Activated T-helper 17 cell treated with anti-CD3 and anti-CD28 coated beads, Interleukin-2, amount 50 U/mL, for 72 hours (primary cell): ENCODE measurements at regions not wholly inside any gene's neighbourhood (a gene's known extent, or its start where the extent isn't known, plus 50 kb on each side); places are given as distances from the start of the nearest gene placed in this dataset.
"Not testable (repeated sequence)": the region's sequence is repeated elsewhere in the genome, so short reads cannot be mapped to it uniquely, and the experiment has no call there.

Source experiments
- ATAC-seq: fragments of 150-1000 bp; cut with Tn5 transposase; replicated peaks from 2 replicates; pipeline ENCODE4 v1.10.0; 2021; ENCODE audit warnings: mild to moderate bottlenecking, moderate library complexity
- H3K27ac Mint-ChIP-seq: one replicate; pipeline ENCODE4 v1.8.0; 2022; ENCODE audit warnings: mixed read lengths
- H3K27me3 Mint-ChIP-seq: one replicate; pipeline ENCODE4 v1.8.0; 2022; ENCODE audit warnings: mixed read lengths
- H3K36me3 Mint-ChIP-seq: one replicate; pipeline ENCODE4 v1.8.0; 2022; ENCODE audit warnings: low read depth, mild to moderate bottlenecking, mixed read lengths
- H3K4me1 Mint-ChIP-seq: one replicate; pipeline ENCODE4 v1.8.0; 2022; ENCODE audit warnings: mixed read lengths
- H3K4me3 Mint-ChIP-seq: one replicate; pipeline ENCODE4 v1.8.0; 2022; ENCODE audit warnings: mild to moderate bottlenecking, mixed read lengths
- H3K9me3 Mint-ChIP-seq: one replicate; pipeline ENCODE4 v1.8.0; 2022; ENCODE audit warnings: mixed read lengths

- ATAC-seq, H3K27ac Mint-ChIP-seq, H3K9me3 Mint-ChIP-seq, H3K36me3 Mint-ChIP-seq, H3K4me3 Mint-ChIP-seq, H3K4me1 Mint-ChIP-seq: not testable (repeated sequence)
- H3K27me3 Mint-ChIP-seq, result peaks cover 33% of the 10 kb centered on the region
Observed at GRCh38 chr13:109269381-109269780, 517.0 kb downstream of the IRS2 start.

GRCh38 chr13:109268492-109268891, 517.9 kb downstream of the IRS2 start:
- not testable (repeated sequence) for H3K4me3 Mint-ChIP-seq, H3K4me1 Mint-ChIP-seq, ATAC-seq, H3K36me3 Mint-ChIP-seq, H3K27ac Mint-ChIP-seq, H3K9me3 Mint-ChIP-seq
- H3K27me3 Mint-ChIP-seq, result peaks cover 33% of the 10 kb centered on the region

- H3K4me3 Mint-ChIP-seq, ATAC-seq, H3K9me3 Mint-ChIP-seq, H3K4me1 Mint-ChIP-seq, H3K27ac Mint-ChIP-seq, H3K36me3 Mint-ChIP-seq: not testable (repeated sequence)
- H3K27me3 Mint-ChIP-seq, result peaks cover 33% of the 10 kb centered on the region
Observed at GRCh38 chr13:109267400-109267799, 519.0 kb downstream of the IRS2 start.

- not testable (repeated sequence) for H3K36me3 Mint-ChIP-seq, H3K4me1 Mint-ChIP-seq, ATAC-seq, H3K4me3 Mint-ChIP-seq, H3K27ac Mint-ChIP-seq, H3K9me3 Mint-ChIP-seq
- peaks cover 27% of the 10 kb centered on the region for H3K27me3 Mint-ChIP-seq
Observed at GRCh38 chr13:109265438-109265742, 521.0 kb downstream of the IRS2 start.

GRCh38 chr13:109264603-109265437, 521.6 kb downstream of the IRS2 start:
- H3K36me3 Mint-ChIP-seq, H3K4me3 Mint-ChIP-seq, H3K4me1 Mint-ChIP-seq, H3K9me3 Mint-ChIP-seq, H3K27ac Mint-ChIP-seq, ATAC-seq: not testable (repeated sequence)
- peaks cover 27% of the 10 kb centered on the region for H3K27me3 Mint-ChIP-seq

GRCh38 chr13:109257761-109258157, 528.6 kb downstream of the IRS2 start:
- H3K9me3 Mint-ChIP-seq, H3K4me1 Mint-ChIP-seq, ATAC-seq: not testable (repeated sequence)

More at GRCh38 chr13:109257761-109258157, 528.6 kb downstream of the IRS2 start:
- not testable (repeated sequence) for H3K4me3 Mint-ChIP-seq, H3K27ac Mint-ChIP-seq, H3K27me3 Mint-ChIP-seq, H3K36me3 Mint-ChIP-seq
